ENCODE measurements at regions not wholly inside any gene's neighbourhood (a gene's known extent, or its start where the extent isn't known, plus 50 kb on each side); places are given as distances from the start of the nearest gene placed in this dataset.

DNA sequence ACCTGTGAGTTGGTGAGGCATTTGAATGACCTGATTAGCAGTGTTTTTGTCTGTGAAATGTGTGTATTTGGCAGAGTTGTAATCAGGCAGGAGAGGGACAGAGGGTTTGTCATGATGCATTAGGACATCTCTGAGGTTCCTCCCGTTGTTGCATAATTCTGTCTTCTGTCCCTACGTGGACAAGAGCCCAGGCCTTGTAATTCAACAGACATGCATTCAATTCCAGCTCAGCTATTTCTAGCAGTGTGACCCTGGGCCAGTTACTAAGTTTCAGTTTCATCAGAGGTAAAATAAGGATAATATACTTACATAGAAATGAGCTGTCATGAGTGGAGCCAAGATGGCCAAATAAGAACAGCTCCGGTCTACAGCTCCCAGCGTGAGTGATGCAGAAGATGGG lies 208.6 kb downstream of the SLC38A4 start:
- no peak for DNase-seq (ENCODE audit: extremely low read depth, insufficient read length)
- no peak overlapping the region for H3K4me3 ChIP-seq (replicated peaks; ENCODE audit: low read depth, low read length)
- H3K36me3 ChIP-seq (ENCODE audit: control insufficient read depth, insufficient read depth, low read length), result no peaks in the 10 kb centered on the region
- no peaks in the 10 kb centered on the region for H3K27me3 ChIP-seq (replicated peaks; ENCODE audit: control insufficient read depth, insufficient read depth, low read length)
- TF ChIP-seq, protein P1, sequence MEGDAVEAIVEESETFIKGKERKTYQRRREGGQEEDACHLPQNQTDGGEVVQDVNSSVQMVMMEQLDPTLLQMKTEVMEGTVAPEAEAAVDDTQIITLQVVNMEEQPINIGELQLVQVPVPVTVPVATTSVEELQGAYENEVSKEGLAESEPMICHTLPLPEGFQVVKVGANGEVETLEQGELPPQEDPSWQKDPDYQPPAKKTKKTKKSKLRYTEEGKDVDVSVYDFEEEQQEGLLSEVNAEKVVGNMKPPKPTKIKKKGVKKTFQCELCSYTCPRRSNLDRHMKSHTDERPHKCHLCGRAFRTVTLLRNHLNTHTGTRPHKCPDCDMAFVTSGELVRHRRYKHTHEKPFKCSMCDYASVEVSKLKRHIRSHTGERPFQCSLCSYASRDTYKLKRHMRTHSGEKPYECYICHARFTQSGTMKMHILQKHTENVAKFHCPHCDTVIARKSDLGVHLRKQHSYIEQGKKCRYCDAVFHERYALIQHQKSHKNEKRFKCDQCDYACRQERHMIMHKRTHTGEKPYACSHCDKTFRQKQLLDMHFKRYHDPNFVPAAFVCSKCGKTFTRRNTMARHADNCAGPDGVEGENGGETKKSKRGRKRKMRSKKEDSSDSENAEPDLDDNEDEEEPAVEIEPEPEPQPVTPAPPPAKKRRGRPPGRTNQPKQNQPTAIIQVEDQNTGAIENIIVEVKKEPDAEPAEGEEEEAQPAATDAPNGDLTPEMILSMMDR (IDR thresholded peaks at IDR 0.05; ENCODE audit: insufficient read depth, low read length, poor library complexity, severe bottlenecking), result no peak

GRCh38 chr12:46610754-46611153 lies 215.0 kb downstream of the SLC38A4 start:
- Histone ChIP-seq H3K27me3 (replicated peaks; ENCODE audit: control insufficient read depth, insufficient read depth, low read length) (no peaks in the 10 kb centered on the region), H3K36me3 (ENCODE audit: control insufficient read depth, insufficient read depth, low read length) (no peaks in the 10 kb centered on the region), H3K4me3 (replicated peaks; ENCODE audit: low read depth, low read length) (no peak overlapping the region)
- TF ChIP-seq, protein P1 (IDR thresholded peaks at IDR 0.05; ENCODE audit: insufficient read depth, low read length, poor library complexity, severe bottlenecking), result no peak
- no peak for DNase-seq (ENCODE audit: extremely low read depth, insufficient read length)

- H3K36me3 ChIP-seq (ENCODE audit: control insufficient read depth, insufficient read depth, low read length), result no peaks in the 10 kb centered on the region
- no peak for DNase-seq (ENCODE audit: extremely low read depth, insufficient read length)
- H3K27me3 ChIP-seq (replicated peaks; ENCODE audit: control insufficient read depth, insufficient read depth, low read length), result no peaks in the 10 kb centered on the region
- no peak overlapping the region for H3K4me3 ChIP-seq (replicated peaks; ENCODE audit: low read depth, low read length)
- TF ChIP-seq, protein P1 (IDR thresholded peaks at IDR 0.05; ENCODE audit: insufficient read depth, low read length, poor library complexity, severe bottlenecking), result no peak
Measured at GRCh38 chr12:46609674-46610073, 216.1 kb downstream of the SLC38A4 start.

DNA sequence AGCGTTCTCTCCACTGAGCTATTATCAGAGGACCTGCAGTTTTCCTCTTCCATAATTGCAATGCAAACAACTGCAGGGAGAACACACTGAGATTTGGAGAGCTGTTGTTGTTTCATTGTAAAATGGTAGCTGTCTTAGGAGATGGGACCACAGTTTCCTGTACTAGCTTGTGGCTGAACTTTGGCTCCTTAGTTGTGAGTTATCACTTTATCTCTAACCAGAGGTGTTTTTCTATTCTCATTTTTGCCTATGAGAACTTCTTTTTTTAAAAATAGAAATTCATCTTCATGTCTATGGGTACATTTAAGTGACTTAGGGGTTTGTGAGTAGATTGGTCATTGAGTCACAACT lies 216.5 kb downstream of the SLC38A4 start:
- Histone ChIP-seq H3K27me3 (replicated peaks; ENCODE audit: control insufficient read depth, insufficient read depth, low read length) (no peaks in the 10 kb centered on the region), H3K36me3 (ENCODE audit: control insufficient read depth, insufficient read depth, low read length) (no peaks in the 10 kb centered on the region), H3K4me3 (replicated peaks; ENCODE audit: low read depth, low read length) (no peak overlapping the region)
- DNase-seq (ENCODE audit: extremely low read depth, insufficient read length), result no peak
- TF ChIP-seq, protein P1 (IDR thresholded peaks at IDR 0.05; ENCODE audit: insufficient read depth, low read length, poor library complexity, severe bottlenecking), result no peak

GRCh38 chr12:46608431-46609272 lies 217.1 kb downstream of the SLC38A4 start:
- Histone ChIP-seq H3K4me3 (replicated peaks; ENCODE audit: low read depth, low read length) (no peak overlapping the region), H3K27me3 (replicated peaks; ENCODE audit: control insufficient read depth, insufficient read depth, low read length) (no peaks in the 10 kb centered on the region), H3K36me3 (ENCODE audit: control insufficient read depth, insufficient read depth, low read length) (no peaks in the 10 kb centered on the region; the same call in 1 of the 2 replicates)
- TF ChIP-seq, protein P1 (IDR thresholded peaks at IDR 0.05; ENCODE audit: insufficient read depth, low read length, poor library complexity, severe bottlenecking), result no peak
- DNase-seq (ENCODE audit: extremely low read depth, insufficient read length), result no peak
